VCaP (cell line): ENCODE measurements at regions not wholly inside any gene's neighbourhood (a gene's known extent, or its start where the extent isn't known, plus 50 kb on each side); places are given as distances from the start of the nearest gene placed in this dataset.

Source experiments
- H3K27ac ChIP-seq: fragments of 450-650 bp; 2 replicates; pipeline ENCODE4 v1.5.1; 2017
- TF ChIP-seq, protein P1 (sequence below): fragments of 450-650 bp; conservative IDR thresholded peaks from 2 replicates; pipeline ENCODE4 v1.5.1; 2017; ENCODE audit warnings: mild to moderate bottlenecking, moderate library complexity

GRCh38 chr13:58852076-58852475 lies 1220.5 kb downstream of the PCDH17 start:
- H3K27ac ChIP-seq = no peak overlapping the region
- TF ChIP-seq, protein P1, sequence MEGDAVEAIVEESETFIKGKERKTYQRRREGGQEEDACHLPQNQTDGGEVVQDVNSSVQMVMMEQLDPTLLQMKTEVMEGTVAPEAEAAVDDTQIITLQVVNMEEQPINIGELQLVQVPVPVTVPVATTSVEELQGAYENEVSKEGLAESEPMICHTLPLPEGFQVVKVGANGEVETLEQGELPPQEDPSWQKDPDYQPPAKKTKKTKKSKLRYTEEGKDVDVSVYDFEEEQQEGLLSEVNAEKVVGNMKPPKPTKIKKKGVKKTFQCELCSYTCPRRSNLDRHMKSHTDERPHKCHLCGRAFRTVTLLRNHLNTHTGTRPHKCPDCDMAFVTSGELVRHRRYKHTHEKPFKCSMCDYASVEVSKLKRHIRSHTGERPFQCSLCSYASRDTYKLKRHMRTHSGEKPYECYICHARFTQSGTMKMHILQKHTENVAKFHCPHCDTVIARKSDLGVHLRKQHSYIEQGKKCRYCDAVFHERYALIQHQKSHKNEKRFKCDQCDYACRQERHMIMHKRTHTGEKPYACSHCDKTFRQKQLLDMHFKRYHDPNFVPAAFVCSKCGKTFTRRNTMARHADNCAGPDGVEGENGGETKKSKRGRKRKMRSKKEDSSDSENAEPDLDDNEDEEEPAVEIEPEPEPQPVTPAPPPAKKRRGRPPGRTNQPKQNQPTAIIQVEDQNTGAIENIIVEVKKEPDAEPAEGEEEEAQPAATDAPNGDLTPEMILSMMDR = no peak

GRCh38 chr13:58855283-58855682 lies 1223.7 kb downstream of the PCDH17 start:
- no peak overlapping the region for H3K27ac ChIP-seq
- TF ChIP-seq, protein P1 = no peak

- H3K27ac ChIP-seq = no peak overlapping the region
- TF ChIP-seq, protein P1 = no peak
Observed at GRCh38 chr13:58858870-58859371, 1227.4 kb downstream of the PCDH17 start.

GRCh38 chr13:58865286-58865685 lies 1233.7 kb downstream of the PCDH17 start:
- TF ChIP-seq, protein P1 = no peak

DNA sequence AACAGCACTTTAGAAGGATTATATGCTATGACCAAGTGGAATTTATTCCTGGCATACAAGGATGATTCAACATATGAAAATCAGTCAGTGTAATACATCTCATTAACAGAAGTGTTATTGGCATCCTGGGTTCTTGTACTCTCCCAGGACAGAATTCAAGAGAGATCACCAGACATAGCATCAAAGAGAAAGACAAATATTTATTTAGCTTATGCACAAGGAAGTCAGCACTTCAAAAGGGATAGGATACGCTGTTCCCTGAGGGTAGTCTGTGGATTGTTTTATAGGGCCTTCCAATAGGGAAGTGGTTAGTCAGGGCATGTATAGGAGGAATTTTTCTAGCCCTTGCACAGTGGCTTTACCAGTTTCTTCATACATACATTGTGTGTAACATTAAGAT lies 1238.0 kb downstream of the PCDH17 start:
- H3K27ac ChIP-seq = no peak overlapping the region
- TF ChIP-seq, protein P1 = no peak

More at GRCh38 chr13:58865286-58865685, 1233.7 kb downstream of the PCDH17 start:
- H3K27ac ChIP-seq = no peak overlapping the region

- H3K27ac ChIP-seq = no peak overlapping the region
- TF ChIP-seq, protein P1 = no peak
Observed at GRCh38 chr13:58876473-58876872, 1244.9 kb downstream of the PCDH17 start.

GRCh38 chr13:58879114-58879513 lies 1247.6 kb downstream of the PCDH17 start:
- TF ChIP-seq, protein P1 = no peak
- H3K27ac ChIP-seq = no peak overlapping the region
